ENCODE measurements at regions not wholly inside any gene's neighbourhood (a gene's known extent, or its start where the extent isn't known, plus 50 kb on each side); places are given as distances from the start of the nearest gene placed in this dataset.
"Not testable (repeated sequence)": the region's sequence is repeated elsewhere in the genome, so short reads cannot be mapped to it uniquely, and the experiment has no call there.

GRCh38 chr6:67914419-67914818, 720.7 kb upstream of the ADGRB3 start:
- FAIRE-seq: no peak
- no peak for DNase-seq (ENCODE audit: low spot score)

- DNase-seq (ENCODE audit: low spot score) (no peak), FAIRE-seq (no peak)
Observed at GRCh38 chr6:67909354-67909753, 725.7 kb upstream of the ADGRB3 start.

- FAIRE-seq: no peak
- DNase-seq (ENCODE audit: low spot score): no peak
Observed at GRCh38 chr6:67908379-67908778, 726.7 kb upstream of the ADGRB3 start.

- not testable (repeated sequence) for FAIRE-seq; DNase-seq (ENCODE audit: low spot score)
Observed at GRCh38 chr6:67904735-67905134, 730.3 kb upstream of the ADGRB3 start.

- DNase-seq (ENCODE audit: low spot score) (no peak), FAIRE-seq (no peak)
Observed at GRCh38 chr6:67898875-67899274, 736.2 kb upstream of the ADGRB3 start.

GRCh38 chr6:67897998-67898607, 737.0 kb upstream of the ADGRB3 start:
- DNase-seq (ENCODE audit: low spot score): no peak
- no peak for FAIRE-seq

- FAIRE-seq (no peak), DNase-seq (ENCODE audit: low spot score) (no peak)
Observed at GRCh38 chr6:67896476-67896875, 738.6 kb upstream of the ADGRB3 start.

- DNase-seq (ENCODE audit: low spot score): peak; percentile 17
- no peak for FAIRE-seq
Observed at GRCh38 chr6:67889682-67889995, 745.4 kb upstream of the ADGRB3 start.

GRCh38 chr6:67888886-67889681, 746.0 kb upstream of the ADGRB3 start:
- FAIRE-seq: peak; percentile 97
- DNase-seq (ENCODE audit: low spot score): peak; percentile 95

- FAIRE-seq (no peak), DNase-seq (ENCODE audit: low spot score) (no peak)
Observed at GRCh38 chr6:67888546-67888885, 746.6 kb upstream of the ADGRB3 start.

- no peak for FAIRE-seq
- DNase-seq (ENCODE audit: low spot score): no peak
Observed at GRCh38 chr6:67887747-67888545, 747.1 kb upstream of the ADGRB3 start.

GRCh38 chr6:67887419-67887746, 747.7 kb upstream of the ADGRB3 start:
- FAIRE-seq: no peak
- no peak for DNase-seq (ENCODE audit: low spot score)

GRCh38 chr6:67886840-67887292, 748.2 kb upstream of the ADGRB3 start:
- no peak for FAIRE-seq
- no peak for DNase-seq (ENCODE audit: low spot score)

GRCh38 chr6:67886036-67886707, 748.9 kb upstream of the ADGRB3 start:
- DNase-seq (ENCODE audit: low spot score): no peak

GRCh38 chr6:67885081-67886033, 749.7 kb upstream of the ADGRB3 start:
- DNase-seq (ENCODE audit: low spot score): no peak

More at GRCh38 chr6:67886036-67886707, 748.9 kb upstream of the ADGRB3 start:
- no peak for FAIRE-seq

GRCh38 chr6:67884442-67884841, 750.6 kb upstream of the ADGRB3 start:
- DNase-seq (ENCODE audit: low spot score) (no peak), FAIRE-seq (no peak)

More at GRCh38 chr6:67885081-67886033, 749.7 kb upstream of the ADGRB3 start:
- FAIRE-seq: no peak

GRCh38 chr6:67883500-67884366, 751.3 kb upstream of the ADGRB3 start:
- DNase-seq (ENCODE audit: low spot score): no peak

GRCh38 chr6:67882436-67883311, 752.4 kb upstream of the ADGRB3 start:
- FAIRE-seq (no peak), DNase-seq (ENCODE audit: low spot score) (no peak)

More at GRCh38 chr6:67883500-67884366, 751.3 kb upstream of the ADGRB3 start:
- no peak for FAIRE-seq

- FAIRE-seq (no peak), DNase-seq (ENCODE audit: low spot score) (no peak)
Observed at GRCh38 chr6:67881706-67882065, 753.4 kb upstream of the ADGRB3 start.
